Renal cortical epithelial cell (primary cell): ENCODE measurements at regions not wholly inside any gene's neighbourhood (a gene's known extent, or its start where the extent isn't known, plus 50 kb on each side); places are given as distances from the start of the nearest gene placed in this dataset.
A peak's percentile ranks its signal among the peaks of the same experiment; 100 is the strongest.
"Not testable (repeated sequence)": the region's sequence is repeated elsewhere in the genome, so short reads cannot be mapped to it uniquely, and the experiment has no call there.

ENCODE experiments used
- DNase-seq: peaks from one replicate; pipeline ENCODE4 v3.0.0-alpha.2; 2011; ENCODE audit warnings: low read depth

DNA sequence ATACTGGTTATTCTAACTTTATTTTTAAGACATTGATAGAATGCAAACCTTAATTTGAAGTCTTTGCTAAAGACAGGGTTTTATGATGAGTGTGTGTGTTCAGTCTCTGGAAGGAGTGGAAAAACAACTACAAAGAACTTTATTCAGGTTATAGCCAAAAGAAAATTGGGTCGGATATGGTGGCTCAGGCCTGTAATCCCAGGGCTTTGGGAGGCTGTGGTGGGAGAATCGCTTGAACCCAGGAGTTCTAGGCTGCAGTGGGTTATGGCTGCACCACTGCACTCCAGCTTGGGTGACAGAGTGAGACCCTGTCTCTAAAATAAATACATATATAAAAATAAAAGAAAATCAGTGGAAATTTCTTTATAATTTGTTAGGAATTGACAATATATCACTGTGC, 581.5 kb upstream of the CA10 start:
- no peak for DNase-seq

DNA sequence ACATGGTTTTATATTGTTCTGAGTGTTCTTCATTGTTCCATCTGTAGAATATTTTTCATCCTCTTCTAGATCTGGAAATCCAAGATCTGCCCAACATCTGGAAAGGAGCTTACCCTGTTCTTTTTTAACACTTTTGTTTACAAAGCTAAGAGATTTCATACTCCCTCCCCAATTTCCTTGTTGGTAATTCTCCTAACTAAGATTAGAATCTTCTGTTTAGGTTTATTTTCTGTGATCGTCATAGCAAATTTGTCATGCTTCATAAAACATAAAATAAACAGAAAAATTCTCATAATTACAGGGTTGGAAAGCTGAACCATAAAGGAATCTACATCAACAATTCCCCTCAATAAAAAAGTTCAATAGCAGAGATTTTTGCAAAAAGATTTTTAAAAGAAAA, 580.3 kb upstream of the CA10 start:
- DNase-seq = no peak

DNA sequence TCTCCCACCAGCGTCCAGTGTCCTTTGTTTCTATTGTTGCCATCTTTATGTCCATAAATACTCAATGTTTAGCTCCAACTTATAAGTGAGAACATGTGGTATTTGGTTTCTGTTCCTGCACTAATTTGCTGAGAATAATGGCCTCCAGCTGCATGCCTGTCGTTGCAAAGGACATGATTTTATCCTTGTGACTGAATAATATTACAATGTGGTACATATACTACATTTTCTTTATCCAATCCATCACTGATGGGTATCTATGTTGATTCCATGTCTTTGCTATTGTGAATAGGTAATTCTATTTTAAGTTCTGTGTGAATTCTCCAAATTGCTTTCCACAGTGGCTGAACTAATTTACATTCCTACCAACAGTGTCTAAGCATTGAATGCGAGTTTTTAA, 578.6 kb upstream of the CA10 start:
- no peak for DNase-seq

DNA sequence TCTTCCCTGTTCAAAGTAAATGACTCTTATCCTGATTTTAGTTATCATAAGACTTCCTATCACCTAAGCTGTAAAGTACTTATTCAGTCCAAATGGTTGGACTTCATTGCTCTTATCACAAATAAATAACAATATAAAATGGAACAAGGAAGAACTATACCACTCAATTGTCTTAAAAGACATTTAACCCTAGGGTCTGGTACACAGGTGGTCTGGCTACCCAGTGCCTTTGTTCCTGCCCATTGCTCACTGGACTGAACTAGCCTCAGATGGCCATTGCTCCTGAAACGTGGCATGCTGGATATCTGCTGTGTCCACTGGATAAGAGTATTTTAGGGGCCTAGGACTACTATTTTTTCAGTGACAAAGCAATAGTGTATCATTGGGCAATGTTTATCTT, 574.3 kb upstream of the CA10 start:
- DNase-seq = no peak

DNA sequence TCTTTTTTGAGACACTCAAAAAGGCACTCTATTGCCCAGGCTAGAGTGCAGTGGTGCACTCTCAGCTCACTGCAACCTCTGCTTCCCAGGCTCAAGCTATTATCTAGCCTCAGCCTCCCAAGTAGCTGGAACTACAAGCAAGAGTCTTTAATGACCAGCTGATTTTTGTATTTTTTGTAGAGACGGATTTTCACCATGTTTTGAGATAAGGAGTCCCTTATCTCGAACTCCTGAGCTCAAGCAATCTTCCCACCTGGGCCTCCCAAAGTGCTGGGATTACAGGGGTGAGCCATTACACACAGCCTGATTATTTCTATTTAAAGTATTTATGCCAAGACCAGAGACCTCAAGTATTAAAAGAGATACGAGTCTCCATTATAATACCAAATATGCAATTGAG, 566.1 kb upstream of the CA10 start:
- DNase-seq = no peak

DNA sequence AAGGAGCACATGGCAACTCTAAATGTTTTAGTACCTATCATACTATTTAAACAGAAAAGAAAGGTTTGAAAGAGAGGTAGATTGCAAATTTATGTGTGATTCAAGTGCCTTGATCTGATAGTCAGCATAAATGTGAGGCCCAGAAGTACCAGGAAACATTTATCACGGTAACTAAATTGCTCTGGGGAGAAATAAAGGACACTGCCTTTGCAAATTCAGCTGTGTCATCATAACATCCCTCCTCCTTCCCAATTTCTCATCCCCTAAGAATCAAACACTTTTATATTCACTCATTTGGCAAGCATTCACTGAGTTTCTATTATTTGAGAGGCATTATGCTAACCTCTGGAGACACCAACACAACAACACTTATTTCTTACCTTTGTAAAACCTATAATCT, 563.4 kb upstream of the CA10 start:
- DNase-seq = no peak

DNA sequence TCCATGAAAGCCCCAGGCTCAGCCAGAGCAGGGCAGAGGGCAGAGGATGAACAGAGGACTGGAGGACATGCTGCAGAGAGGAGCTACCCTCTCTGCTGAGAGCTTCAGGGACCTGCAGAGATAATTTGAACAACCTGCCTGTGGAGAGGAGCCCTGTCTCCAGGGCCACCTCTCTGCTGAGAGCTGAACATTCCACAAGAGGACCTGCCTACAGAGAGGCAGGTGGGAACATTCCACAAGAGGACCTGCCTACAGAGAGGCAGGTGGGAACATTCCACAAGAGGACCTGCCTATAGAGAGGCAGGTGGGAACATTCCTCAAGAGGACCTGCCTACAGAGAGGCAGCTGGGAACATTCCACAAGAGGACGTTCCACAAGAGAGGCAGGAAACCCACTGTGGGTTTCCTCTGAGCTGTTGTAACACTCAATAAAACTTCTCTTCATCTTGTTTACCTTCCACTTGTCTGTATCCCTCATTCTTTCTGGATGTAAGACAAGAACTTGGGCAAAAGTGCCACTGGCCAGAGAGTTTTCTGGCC, 551.9 kb upstream of the CA10 start:
- peak; percentile 10 for DNase-seq

DNA sequence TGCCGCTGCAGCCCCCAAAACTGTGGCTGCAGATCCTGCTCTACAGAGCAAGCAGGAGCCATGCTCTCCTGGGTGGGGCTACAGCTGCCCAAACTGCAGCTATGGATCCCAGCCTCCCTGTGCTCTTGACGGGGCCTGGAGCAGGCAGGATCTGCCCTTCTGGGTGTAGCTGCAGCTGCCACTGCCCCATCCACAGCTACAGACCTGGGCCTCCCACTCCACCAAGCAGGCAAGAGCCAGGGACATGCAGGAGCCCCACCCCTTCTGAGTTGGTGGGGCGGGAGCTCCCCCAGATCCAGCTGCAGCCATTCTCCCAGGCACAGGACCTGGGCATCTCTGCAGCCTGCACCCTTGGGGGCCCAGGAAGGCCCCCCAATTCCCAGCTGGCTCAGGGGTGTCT, 551.2 kb upstream of the CA10 start:
- no peak for DNase-seq

DNA sequence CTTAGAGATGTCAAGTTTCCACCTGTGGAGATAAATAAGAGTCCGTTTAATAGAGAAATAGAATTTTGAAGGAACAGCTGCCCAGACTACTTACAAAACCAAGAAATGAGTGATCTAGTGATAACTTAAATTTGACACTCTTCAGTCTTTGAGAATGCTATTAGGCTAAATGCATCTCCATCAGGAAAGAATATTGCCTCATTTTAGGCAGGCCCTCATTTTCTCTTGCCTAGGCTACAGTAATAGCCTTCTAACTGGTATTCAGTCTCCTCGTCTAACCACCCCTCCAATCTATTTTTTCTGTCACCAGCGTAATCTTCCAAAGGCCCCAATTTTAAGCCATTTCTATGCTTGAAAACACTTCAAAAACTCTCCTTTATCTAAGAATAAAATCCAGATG, 537.8 kb upstream of the CA10 start:
- no peak for DNase-seq

DNA sequence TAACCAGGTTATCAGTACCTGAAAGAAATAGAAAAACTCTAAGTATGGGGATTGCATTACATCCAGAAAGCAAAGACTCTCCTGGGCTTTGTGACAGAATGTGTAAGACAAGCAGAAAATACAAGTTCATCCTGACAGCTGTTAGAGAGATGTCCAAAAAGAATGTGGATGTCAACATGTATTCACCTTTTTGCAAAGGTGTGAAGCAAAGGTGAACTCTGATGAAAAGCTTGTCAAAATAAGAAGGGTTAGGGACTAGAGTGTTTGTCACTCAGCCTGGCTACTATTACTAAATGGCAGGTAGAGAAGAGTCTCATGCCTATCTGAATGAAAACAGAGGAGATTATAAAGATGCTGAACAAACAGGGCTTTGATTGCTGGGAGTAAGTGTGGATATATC, 527.6 kb upstream of the CA10 start:
- DNase-seq = no peak

DNA sequence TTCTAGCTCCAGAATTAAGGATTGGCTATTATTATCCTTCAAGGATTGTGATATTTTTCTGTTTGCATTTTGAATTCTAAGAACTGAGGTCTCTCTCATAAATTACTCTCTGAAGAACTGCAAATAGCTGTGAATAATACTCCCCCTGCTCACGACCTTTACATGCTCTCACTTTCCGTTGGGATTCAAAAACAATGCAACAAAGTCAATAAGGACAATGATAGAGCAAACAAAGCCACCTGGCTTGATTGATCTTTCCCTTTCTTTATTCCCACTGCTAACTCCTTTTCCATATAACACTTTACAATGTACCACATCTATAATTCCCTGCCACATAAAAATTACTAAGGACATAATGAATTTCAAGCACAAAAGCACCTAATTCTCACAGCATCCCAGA, 523.0 kb upstream of the CA10 start:
- no peak for DNase-seq

DNA sequence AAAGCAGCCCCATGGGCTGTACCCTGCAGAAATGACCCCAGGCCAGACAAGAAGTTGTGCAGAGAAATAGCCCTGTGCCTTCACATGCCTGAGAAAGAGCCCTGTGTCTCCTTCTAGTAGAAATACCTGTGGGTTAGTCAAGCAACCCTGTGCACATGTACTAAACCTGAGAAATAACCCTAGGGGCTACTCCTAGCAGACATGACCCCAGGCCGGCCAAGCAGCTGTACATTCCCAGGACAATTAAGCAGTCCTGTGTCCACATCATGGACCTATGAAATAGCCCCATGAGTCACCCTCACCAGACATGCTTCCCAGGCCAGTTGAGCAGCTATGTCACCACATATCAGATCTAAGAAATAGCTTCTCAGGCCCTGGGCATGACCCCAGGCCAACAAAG, 519.7 kb upstream of the CA10 start:
- DNase-seq = peak; percentile 77

DNA sequence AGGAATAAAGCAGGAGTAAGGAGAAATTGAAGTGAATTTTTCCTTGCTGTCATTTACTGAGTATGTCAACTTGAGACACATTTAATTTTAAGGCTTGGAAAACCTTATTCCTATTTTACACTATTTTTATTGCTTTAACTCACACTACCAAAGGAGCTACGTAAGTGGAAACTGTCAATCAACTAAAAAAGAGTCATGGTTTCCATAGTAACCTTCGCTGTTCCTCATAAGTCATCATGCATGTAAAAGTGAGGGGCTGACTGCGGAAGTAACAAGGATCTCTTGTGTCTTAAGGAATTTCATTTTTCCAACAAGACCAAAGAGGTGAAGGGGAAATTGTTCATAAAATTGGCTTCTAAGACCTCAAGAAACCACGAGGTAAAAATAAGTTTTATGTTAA, 516.2 kb upstream of the CA10 start:
- DNase-seq = no peak

DNA sequence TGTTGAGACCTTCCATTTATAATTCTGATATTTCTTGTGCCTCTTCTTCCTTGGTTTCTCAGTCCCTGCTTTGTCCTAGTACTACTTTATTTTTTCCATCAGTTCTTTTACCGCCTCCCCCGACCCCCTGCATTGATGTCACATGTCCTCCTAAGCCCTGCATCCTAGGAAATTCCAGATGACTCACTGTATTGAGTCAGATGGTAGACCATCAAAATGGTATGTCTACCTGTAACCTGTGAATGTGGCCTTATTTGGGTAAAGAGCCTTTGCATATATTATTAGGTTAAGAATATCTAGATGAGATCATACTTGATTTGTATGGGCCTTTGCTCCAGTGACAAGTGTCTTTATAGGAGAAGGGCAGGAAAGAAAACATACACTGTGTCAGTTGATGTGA, 515.3 kb upstream of the CA10 start:
- peak; percentile 43 for DNase-seq

DNA sequence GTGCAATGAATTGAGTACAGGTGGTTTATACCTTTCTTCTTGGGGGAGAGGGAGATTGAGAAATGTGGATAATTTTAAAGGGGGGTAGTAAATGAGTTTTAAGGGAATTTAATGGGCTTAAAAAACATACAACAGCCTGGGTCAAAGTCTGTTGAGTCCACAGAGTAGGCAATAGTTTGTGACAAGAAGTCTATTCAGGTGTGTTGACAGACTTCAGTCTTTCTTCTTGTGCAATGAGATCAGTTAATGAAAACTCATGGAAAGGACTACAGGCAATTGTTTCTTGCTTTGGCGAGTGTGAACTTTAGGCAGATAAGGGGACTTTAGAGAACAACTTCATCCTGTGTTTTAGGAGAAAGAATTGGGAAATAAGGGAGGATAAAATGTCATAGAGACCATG, 507.8 kb upstream of the CA10 start:
- DNase-seq = no peak

DNA sequence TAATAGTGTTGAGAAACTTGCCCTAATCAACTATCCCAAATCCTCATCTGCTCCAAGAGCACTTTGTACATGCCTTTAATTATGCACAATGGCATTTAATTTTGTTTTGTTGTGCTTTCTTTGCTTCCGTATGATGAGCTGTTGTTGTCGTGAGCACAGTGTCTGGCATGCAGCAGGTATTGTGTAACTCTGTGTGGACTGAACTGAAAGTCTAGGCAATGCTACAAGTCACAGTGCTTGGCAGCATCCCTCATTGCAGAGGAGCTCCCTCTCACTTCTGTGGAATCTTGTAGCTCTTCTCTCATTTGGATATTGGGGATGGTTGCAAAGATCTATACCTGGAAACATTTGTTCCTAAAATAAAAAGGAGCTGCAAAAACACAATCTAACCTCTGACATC, 502.2 kb upstream of the CA10 start:
- DNase-seq = no peak

DNA sequence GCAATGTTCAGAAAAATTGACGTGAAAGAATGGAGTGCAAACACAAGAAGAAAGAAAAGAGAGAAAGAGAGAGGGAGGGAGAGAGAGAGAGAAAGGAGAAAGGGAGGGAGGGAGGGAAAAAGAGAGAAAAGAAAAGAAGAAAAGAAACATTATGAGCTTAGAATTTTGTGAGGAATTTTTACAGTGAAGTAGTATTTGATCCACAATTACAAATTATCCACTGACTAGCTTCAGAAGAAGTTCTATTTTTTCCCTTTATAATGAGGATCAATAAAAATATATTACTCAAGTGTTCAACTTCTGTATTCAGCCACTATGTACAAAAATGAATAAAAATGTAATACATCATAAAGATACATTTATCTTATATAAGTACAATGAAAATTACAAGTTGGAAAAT, 494.5 kb upstream of the CA10 start:
- DNase-seq = no peak

DNA sequence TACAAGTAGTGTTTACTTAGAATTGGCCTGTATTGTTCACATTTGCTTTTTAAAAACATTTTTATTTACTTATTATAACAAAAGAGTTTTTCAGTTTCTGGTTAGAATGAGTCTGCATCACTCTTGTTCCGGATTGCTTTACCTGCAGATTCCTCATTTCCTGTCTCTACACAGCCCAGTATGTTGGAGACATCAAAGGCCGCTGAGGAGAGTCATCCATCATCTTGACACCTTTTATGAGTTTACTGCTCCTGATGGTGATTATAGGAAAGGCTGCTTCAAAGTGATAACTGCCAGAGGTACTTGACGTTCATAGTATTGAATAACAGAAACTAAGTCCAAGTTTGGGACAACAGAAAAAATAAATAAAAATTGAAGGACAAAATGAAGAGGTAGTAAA, 490.5 kb upstream of the CA10 start:
- DNase-seq = no peak

DNA sequence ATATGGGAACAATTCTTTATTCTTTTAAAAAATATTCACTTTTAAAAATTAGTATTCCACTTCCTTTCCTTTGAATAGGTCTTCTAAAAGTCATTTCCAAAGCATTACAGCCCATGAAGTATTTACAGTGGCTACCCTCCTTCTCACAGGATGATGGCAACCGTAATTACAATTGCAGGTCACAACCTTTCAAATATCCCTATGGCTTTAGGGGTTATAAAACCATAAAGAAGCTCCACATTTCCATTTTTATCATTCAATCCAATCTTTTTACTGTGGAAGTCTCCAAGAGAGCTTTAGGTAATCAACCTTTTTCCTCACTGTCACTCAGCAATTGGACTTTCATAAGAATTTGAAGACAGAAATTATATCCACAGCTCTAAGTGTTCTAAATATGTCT, 488.9 kb upstream of the CA10 start:
- no peak for DNase-seq

DNA sequence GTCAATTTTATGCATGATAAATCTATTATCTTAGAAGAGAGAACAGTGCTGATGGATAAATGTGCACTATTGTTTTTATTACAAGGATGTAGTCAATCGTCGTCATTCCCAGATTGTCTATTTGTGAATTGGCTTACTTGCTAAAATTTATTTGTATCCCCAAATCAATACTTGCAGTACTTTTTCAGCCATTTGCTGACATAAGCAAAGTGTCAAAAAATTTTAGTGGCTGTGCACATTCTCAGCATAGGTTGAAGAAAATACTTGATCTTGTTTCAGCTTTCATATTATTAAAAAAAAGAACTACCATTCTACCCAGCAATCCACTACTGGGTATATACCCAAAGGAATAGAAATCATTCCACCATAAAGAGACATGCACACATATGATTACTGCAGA, 477.9 kb upstream of the CA10 start:
- DNase-seq = no peak

DNA sequence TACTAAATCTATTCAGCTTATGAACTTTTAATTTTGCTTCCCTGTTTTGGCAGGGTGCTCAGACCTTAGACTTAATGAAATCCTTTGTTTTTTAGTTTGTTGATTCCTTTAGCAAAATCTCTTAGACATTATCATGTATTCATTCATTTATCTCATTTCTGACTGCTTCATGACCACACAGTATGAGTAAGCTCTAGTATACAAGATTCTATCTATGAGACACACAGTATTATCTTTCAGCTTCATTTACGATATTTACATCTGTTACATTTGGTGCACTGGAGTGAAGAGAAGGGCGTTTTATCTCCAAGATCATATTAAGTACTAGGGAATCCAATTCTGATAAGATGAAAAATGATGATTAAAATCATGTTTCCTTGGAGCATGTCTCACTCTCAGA, 448.1 kb upstream of the CA10 start:
- DNase-seq = no peak

DNA sequence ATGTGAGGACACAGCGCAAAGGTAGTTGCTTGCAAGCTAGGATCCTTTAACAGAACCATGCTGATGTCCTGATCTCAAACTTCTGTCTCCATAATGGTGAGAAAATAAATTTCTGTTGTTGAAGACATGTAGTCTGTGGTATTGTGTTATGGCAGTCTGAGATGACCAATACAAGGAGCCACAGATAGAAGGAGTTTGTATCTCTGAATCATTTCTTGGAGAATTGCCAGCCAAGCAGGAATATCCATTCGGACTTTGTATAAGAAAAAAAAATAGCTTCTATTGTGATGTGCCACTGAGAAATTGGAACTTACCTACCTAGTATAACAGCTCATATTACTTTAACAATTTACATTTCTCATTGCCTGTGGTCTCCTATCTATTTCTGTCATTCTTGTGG, 447.6 kb upstream of the CA10 start:
- peak; percentile 8 for DNase-seq

DNA sequence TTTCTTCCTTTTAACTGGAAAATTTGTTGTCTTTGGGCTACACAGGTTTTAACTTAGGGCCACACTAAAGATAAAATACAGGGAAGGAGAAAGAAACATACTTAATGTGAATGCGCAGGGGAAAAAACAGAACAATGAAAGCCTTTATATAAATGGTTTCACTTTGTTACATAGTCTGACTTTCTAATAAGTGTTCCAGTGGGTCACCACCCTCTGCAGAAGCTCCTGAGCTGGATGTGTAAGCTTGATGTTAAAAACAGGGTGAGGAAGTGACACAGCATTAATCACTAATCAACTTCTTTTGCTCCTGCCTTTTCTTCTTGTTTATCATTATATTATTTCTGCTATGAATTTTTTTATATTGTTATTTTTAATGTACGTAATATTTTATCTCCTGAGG, 445.6 kb upstream of the CA10 start:
- DNase-seq = peak; percentile 16

DNA sequence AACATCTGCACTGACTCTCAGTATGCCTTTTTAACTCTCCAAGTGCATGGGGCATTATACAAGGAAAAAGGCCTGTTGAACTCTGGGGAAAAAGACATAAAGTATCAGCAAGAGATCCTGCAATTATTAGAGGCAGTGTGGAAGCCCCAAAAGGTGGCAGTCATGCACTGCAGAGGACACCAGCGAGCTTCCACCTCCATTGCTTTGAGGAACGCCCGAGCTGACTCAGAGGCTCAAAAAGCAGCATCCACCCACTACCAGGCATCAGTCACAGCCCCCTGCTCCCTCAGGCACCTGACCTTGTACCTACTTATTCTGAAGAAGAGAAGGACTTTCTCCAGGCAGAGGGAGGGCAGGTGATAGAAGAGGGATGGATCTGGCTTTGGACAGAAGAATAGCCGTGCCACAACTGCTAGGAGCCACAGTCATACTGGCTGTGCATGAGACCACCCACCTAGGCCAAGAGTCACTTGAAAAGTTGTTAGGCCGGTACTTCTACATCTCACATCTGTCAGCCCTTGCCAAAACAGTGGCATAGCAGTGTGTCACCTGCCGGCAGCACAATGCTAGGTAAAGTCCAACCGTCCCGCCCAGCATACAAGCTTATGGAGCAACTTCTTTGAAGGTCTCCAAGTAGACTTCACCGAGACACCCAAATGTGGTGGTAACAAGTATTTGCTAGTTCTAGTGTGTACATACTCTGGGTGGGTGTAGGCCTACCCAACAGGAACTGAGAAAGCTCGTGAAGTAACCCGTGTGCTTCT, 439.1 kb upstream of the CA10 start:
- not testable (repeated sequence) for DNase-seq
